Effector CD4-positive, alpha-beta T cell (primary cell): ENCODE measurements at regions not wholly inside any gene's neighbourhood (a gene's known extent, or its start where the extent isn't known, plus 50 kb on each side); places are given as distances from the start of the nearest gene placed in this dataset.

ENCODE experiments used
- DNase-seq: peaks from one replicate; pipeline ENCODE4 v3.0.0-alpha.2; 2020

DNA sequence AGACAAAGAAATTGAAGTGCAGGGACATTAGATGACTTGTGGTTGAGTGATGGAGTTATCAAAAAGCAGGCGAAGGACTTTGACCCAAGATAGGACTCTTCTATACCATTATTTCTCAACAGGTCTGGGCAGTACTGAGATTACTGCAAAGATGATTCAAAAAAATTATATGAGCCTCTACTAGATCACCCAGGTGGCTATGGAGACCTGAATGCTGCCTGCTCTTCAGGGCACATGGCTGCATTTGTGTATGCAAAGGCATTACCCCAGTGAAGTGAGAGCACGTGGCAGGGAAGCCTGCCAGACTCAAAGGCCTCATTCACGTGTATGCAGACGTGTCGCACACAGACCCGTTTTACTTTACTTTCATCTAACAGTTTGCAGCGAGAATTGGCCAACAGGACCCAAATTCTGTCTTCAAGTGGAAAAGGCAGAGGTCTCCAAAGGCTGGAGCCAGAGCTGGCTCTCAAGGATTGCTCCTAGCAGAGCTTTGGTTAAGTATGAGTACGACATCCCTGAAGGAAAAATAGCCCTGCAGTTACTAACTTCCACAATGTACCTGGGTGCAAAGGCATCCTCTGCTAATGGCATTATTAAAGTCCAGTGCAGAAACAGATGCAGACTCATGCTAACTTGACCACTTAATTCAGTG, 113.8 kb upstream of the ARMC2 start:
- DNase-seq = no peak

DNA sequence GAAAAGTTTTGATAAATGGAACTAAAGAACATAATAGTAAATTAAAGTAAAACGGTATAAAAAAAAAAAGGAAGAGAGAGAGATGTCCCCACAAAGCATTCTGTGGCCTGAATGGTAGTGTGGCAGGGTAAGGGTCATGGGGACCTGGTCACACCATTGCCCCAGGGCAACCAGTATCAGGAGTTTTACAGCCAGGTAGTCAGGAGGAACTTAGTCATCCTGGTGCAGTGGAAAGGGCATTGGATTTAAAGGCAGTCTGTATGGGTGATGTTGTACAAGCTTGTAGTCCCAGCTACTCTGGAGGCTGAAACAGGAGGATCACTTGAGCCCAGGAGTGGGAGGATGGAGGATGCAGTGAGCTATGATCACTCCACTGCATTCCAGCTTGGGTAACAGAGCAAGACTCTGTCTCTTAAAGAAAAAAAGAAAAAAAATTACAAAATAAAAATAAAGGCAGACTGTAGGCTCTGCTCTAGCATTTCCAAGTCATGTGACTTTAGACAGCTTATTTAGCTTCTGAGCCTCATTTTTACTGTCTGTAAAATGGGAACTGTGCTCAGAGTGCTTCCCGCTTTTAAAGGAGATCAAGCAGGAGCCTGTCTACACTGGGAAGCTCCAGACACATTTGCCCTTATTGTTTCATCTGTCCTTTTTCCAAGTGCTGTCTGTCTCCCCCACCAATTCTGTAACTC, 112.8 kb upstream of the ARMC2 start:
- no peak for DNase-seq

DNA sequence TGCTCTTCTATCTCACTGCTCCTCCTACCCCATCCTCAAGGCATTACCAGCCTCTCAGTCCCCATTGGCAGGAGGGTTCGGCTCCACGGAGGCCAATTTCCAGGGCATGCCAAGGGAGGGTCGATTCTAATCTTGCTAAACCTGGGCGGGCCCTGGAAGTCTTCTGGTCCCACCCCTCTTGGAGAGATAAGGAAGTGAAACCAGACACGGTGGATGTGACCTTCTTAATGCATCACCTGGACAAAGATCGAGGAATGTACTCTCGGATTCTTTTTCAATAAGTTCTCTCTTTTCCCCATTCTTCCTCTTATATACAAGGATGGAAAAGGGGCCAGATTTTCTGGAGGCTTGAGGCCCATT, 112.2 kb upstream of the ARMC2 start:
- DNase-seq = no peak

DNA sequence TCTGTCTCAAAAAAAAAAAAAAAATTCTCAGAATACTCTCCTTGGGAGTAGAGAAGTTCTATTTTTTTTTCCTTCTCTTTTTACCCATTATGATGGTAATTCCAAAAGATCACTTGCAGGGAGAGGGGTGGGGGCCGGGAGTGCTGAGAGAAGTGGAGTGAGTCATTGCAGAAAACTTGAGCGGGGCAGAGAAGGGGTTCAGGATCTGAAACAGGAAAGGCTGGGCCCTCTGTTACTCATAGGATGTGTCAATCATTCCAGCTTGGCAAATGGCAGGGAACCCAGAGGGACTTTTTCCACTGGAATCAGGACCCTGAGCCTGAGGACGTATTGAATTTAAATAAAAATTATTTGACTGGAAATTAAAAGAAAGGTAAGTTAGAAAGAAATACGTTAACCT, 111.4 kb upstream of the ARMC2 start:
- no peak for DNase-seq

DNA sequence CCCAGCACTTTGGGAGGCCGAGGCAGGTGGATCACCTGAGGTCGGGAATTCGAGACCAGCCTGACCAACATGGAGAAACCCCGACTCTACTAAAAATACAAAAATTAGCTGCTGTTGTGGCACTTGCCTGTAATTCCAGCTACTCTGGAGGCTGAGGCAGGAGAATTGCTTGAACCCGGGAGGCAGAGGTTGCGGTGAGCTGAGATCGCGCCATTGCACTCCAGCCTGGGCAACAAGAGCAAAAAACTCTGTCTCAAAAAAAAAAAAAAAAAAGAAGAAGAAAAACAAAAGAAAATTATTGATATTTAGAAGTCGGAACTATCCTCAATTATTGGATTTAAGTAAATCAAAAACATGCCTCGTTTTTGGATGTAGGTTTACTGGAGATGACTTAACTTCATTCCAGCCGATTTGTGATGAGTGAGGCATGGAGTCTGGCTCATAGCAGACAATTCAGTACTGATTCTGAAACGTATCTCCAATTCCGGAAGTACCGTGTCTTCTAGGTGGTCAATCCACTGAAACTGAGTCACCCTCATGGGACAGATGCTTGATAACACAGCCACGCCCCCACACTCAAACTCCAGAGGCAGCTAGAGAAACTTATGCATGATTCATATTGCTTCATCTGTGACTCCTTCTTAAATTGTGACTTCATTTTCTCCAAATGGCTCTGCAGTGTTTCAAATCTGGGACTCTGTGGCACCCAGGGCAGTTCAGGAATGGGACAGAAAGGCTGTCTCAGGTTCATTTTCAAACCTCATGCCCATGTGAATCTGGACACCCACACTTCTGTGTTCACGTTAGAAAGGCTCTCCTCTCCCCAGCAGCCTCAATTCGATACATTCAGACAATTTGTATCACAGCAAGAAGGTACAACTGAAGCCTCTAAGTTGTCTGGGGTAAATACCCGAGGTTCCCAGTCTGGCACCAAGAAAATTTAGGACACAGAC, 110.4 kb upstream of the ARMC2 start:
- no peak for DNase-seq

DNA sequence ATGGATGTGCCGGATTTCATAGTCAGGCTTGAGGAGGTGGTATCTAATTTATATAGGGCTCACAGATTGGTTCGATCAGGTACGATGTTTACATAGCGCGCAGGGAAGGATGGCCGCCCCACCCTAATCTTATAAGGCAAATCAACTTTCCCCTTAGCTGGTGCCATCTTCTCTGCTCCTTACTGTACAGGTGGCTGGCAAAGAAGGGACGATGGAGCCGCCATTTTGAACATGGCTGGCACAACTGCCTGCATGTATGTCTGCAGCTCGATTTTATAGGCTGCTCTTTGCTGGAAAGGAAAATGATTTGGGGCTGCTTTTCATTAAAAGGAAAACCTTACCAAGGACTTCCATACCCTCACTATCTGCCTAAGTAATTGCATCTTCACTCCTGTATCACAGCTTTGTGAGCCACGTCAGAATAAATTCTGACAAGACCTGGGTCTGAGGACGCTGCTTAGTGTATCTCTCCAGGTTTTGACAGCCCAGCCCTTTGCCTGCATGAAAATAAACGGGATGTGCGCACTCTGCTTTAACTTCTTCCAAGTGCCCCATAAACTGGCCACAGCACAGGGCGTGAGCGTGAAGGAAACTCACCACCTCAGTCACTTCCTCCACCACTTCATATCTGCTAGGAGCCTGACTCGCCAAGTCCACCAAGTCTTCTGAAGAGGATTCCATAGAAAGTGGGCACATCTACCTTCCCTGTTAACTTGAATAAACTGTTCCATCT, 109.4 kb upstream of the ARMC2 start:
- no peak for DNase-seq

DNA sequence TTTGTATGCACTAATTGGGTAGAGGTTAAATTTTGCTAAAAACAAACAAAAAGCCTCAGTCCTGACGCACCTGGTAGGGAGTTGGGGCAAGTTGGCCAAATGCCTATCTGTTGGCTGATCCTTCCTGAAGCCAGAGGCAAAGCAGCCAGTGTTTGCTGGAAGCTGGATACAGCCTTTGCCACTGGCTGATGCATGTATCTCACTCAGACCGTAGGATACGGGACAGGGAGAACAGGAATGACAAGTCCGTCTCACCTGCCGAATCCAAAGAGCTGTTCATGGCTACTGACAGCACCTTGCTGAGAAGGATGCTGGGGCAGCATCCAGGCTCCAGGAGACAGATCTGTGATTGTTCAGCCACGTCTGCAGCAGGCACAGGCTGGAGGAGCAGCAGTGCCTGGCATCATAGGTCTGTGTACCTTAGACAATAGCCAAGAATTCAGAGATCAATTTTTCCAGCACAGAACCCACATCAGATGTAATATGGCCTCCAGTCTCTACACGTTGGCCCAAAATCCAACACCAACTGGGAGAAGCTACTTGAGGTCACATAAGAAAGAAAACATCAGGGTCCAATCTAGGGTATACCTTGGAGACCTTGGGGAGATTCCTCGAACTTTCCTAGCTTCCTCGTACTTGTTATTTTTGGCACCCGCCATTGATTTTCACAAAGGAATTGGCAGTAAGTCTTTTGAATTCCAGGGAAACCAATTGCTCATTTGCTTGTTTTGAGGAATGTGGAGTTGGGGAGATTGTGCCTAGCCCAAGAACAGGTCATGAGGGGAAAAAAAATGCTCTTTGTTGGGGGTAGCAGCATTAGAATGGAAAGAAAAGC, 108.5 kb upstream of the ARMC2 start:
- DNase-seq = no peak

DNA sequence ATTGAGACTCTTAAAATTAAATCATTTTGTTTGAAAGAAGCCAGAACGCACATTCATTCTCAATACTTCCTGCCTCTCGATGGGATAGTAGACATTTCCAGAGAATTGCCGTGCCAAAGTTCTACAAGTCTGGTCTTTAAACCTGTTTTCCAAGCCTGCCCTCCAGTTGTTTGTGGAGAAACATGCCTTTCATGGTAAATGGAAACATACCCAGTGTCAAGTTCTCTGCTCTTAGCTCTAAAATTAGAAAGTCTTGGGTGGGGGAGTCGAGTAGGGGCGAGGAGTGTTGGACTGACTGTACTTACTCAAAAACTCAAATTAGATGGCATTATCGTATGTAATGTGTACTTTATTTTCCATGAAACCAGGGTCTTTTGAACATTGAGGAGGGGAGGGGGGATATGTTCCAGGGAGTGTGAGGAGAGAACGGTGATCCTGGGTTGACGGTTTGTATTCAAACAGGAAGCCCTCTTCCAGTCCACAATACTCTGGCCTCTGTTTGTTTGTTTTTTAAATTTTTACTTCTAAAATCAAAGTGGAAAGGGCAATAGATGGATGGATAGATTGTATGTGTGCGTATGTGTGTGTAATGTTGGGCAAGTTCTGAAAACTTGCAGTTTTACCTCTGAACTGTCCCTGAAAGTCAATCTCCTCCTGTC, 106.8 kb upstream of the ARMC2 start:
- no peak for DNase-seq

DNA sequence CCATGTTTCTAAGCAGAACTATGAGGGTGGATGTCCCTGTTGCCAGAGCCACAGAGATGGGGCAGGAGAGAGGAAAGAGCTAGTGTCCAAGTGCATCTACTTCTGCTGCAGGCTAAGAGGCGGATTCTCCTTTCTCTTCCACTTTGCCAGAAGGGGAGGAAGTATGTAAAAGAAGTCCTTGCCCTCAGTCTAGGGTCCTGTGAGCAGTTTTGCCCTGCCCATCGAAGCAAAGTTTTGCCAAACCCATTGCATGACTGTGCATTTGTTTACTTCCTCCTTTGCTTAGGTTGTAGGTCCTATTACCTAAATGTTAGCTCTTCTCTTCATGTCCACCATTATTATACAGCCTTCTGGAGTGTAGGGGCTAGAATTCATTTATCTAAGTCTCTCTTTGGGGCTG, 106.2 kb upstream of the ARMC2 start:
- no peak for DNase-seq

DNA sequence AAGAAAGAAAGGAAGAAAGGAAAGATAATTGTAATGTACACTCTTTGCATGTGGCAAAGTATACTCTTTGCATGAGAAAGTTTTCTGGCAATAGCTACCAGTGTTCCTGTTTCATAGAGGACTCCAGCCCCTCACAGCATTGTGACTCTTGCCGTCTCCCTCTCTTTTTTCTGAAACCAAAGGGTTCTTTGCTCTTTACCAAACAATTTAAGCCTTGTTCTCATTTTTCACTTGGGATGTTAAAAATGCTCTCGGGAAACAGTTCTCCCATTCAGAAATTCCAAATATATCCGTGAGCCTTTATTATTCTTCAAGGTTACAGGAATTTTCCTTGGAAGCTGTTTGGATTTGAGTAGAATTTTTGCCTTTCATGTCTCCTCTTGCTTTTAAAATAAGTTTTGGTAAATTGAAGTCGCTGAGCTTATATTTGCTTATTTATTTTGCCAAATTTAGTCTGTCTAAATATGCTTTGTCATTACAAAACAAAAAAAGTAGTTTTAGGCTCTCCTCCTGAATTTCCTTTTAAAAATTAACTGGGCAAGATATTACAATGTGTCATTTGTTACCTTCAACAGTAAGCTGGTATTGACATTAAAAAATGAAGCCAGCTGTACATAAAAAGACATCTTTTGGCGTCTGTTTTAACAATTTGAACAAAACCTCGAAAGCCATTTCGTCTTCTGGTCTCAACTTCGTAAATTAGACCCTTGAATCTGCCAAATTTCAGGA, 103.8 kb upstream of the ARMC2 start:
- DNase-seq = no peak

DNA sequence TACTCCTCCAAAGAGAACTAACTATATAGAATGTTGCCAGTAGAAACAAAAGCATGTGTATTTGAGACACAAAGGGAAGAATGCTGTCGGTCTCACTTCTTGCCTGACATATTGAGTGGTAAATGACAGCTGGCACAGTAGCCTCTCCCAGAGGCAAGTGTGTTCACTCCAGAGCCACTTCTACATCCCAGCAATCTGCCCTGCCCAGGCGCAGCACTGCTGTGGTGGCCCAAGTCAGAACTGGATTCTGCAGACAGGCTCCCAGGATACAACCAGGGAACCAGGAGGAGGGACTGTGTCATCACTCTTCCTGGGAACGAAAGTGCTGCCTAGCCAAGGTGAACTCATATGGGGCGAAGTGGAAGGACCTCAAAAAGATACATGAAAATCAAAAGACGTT, 103.2 kb upstream of the ARMC2 start:
- DNase-seq = no peak

DNA sequence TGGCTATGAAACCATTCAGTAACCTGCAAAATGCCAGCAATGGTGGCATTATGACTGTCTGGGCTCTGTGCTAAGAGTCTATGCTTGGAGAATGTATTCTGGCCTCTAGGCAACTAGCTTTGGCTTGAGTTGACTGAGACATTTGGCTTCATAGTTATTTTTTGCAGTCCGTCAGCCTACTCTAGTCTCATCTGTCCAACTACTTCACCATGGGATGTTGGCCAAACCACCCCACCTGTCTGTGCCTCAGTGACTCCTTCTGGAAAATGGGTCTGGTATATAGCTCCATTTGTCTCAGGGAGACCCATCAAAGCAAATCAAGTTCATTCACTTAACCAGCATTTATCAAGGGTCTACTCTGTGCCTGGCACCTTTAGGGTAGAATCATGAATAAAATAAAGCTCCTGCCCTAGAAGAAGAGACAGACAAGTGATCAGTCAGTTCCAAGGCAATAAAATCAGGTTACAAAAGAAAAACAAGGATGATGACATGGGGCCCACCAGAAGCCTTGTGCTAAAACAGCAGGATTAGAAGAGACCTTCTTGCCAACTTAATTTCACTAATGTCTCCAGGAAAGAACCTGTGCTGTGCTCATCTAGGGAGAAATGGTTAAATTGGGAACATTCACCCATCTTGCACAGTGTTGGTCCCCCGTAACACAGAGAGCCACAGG, 102.4 kb upstream of the ARMC2 start:
- no peak for DNase-seq

DNA sequence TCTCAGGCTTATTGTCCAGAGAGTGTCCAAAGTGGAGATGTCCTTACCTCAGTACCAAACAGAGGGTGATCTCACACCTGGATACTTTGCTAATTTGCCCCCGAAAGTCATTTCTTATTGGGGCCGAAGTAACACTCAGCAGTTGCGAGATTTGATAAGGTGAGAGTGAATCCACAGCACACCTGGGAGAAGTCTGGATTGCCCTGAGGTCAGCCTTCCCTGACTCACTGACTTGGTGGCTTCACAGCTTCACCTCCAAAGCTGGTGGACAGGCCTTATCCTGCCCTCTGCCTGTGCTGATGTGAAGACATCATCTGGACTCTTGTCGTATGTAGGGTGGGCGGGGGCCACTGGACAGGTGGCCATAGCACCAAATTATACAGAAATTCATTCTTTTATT, 101.9 kb upstream of the ARMC2 start:
- no peak for DNase-seq

DNA sequence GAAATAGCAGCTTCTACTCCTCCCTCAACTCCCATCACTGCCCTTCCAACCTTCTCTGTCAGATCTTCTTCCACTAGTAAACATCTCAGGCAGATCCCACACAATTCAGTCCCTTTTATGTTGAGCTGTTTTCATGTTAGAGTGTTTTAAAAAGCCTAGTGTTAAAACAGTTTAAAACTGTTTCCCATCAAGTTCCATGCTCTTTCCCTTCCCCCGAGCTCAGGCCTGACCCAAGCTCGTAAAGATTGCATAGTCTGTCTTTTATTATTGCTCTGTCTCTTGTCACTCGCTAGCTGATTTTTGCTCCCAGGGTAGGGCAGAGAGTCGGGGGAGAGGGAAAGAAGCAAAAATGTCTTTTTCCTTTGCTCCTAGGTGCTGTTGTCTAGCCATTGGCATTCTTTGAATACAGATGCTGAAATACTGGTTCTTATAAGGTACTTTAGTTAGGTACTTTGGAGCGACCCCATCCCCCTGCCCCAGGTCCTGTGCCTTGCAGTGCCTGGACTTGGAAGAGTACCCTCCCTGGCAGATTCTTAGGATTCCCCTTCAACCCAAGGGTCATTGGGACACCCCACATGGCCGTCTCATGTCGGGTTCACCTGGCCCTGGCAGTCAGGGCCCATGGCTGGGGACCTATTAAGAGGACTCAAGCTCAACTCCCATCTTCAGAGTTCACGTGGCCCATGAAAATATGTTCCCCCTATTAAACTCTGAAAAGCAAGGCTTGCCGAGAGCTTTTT, 101.2 kb upstream of the ARMC2 start:
- DNase-seq = no peak

DNA sequence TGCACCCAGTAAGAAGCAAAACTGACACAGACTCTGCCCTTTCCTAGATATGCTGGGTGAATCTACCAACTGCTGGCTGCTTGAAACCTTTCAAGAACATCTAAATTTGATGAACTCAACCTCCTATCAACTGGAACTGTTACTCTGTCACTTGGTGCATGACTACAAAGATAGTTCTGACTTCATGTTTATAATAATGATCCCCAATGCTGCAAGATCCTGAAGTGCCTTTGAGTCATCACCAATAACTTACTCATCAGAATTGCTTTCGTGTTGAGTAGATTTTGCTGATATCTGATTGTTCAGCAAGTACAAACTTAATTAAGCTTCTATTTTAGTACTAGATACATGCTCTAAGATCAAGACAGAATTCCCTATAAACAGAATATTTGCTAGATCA, 100.2 kb upstream of the ARMC2 start:
- DNase-seq = no peak

DNA sequence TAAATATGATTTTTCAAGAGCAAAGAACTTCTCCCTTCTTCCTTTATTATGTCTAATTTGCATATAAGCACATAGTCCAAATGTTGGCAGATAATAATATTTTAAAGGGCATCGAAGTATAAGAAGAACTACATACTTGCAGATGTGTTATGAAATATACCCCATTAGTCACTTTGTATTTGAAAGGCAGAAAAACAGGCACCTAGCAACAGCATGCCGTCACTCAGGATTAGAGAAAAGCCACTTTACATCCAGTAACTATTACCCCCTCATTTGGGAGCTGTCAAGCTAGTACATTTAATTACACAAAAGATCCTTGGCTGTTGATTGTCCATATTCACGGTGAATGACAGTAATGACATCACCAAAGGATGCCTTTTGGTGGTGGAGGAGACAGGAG, 99.3 kb upstream of the ARMC2 start:
- DNase-seq = no peak

DNA sequence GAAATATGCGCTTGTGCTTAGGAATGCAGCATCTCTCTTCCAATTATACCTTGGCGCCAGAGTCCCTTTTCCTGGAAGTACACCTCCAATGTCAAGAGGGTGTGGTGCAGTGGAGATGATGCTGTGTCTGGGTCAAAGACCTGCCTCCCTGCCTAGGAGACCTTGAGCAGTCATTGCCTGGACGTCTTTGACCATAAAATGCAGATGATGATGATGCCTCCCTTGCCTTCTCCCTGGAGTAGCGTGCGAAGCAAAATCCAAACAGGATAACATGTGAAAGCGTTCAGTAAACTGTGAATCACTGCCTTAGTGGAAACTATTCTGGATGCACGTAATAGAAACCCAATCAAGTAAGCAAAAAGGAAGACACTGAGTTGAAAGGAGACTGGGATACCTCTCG, 97.4 kb upstream of the ARMC2 start:
- no peak for DNase-seq

DNA sequence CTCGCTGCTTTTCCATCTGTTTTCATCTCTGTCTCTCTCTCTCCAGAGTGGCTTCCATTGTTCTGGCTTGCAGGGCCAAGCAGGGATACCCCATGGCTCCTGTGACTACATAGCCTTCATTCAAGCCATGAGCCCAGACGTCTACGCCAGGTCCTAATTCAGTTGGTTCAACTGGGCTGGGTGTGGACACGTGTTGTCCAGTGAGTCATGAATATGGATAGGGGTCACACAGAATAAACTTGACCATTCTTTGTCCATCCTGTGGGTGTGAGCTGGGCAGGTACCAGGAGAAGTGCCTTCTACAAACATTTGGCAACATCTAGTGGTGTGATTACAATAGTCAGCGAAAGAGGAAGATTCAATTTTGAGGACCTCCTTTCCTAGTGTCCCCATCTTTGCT, 96.9 kb upstream of the ARMC2 start:
- DNase-seq = no peak

DNA sequence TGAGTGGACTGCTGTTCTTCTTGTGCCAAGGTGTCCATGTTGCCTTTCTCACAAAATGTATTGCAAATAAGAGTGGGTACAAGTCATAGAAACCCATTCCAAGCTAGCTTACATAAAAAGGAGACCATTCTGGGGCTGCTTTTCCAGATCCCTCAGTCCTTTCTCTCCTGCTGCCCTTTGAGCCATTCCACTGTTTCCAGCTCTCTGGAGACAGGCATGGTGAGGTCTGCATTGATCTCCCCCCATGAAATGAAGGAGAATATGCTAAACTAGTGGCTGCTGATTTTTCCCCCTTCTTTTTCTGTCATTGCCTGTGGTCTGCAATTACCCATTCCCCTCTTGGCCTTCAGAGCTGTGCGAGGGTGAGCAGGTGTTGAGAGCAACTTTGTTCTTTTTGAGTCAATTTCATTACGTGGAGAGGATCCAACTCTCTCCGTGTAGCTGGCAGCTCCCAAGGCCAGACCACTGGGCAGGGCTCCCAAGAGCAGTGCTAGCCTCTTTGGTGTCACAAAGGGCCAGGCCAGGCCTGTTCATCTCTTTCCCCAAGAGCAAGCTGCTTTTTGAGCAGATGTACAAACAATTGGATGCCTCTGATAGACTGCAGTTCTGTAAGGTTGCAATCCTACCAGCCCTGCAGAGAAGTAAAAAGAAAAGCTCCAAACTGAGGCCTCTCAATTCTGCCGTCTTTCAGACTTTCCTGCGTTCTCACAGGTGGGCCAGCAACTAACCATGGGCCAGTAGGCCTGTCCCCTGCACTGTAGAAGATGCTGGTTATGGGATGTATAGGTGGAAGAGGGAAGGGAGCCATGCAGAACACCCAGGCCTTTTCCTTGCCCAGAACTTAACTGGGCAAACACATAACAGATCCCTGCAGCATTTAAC, 96.1 kb upstream of the ARMC2 start:
- DNase-seq = no peak
